AG04450 (cell line): ENCODE measurements at regions not wholly inside any gene's neighbourhood (a gene's known extent, or its start where the extent isn't known, plus 50 kb on each side); places are given as distances from the start of the nearest gene placed in this dataset.

ENCODE experiments used
- CTCF ChIA-PET: fragments of 300-600, 350-600 bp; formaldehyde crosslinking; extraction: SDS; loops from one replicate; lab custom pipeline; 2022; ENCODE audit warnings: antibody characterized with exemption, inconsistent platforms; lab: Charles Lee
- POLR2A ChIA-PET: fragments of 350-600 bp; formaldehyde crosslinking; extraction: SDS; loops from one replicate; lab custom pipeline; 2021; ENCODE audit warnings: antibody characterized with exemption, inconsistent platforms; lab: Yijun Ruan, JAX
- DNase-seq: peaks from one replicate; pipeline ENCODE4 v3.0.0-alpha.2; 2011; ENCODE audit warnings: low read depth, low spot score
- H3K27ac ChIP-seq: one replicate; pipeline ENCODE4 v1.5.1; 2012; ENCODE audit warnings: low read depth, low read length, control low read depth
- H3K27me3 ChIP-seq: one replicate; pipeline ENCODE4 v1.6.0; 2012; ENCODE audit warnings: low read length; ENCODE audit not compliant: control insufficient read depth, insufficient read depth
- H3K4me3 ChIP-seq: 2 replicates; pipeline ENCODE4 v1.5.1; 2011; ENCODE audit warnings: mild to moderate bottlenecking, low read depth, low read length, control low read depth
- H3K9me3 ChIP-seq: 2 replicates; pipeline ENCODE4 v1.5.1; 2012; ENCODE audit warnings: low read length; ENCODE audit not compliant: control insufficient read depth, insufficient read depth
- TF ChIP-seq, protein P1 (sequence below): IDR thresholded peaks from 2 replicates; pipeline ENCODE4 v1.5.1; 2011; ENCODE audit warnings: low read depth, low read length, control low read depth, inconsistent platforms

DNA sequence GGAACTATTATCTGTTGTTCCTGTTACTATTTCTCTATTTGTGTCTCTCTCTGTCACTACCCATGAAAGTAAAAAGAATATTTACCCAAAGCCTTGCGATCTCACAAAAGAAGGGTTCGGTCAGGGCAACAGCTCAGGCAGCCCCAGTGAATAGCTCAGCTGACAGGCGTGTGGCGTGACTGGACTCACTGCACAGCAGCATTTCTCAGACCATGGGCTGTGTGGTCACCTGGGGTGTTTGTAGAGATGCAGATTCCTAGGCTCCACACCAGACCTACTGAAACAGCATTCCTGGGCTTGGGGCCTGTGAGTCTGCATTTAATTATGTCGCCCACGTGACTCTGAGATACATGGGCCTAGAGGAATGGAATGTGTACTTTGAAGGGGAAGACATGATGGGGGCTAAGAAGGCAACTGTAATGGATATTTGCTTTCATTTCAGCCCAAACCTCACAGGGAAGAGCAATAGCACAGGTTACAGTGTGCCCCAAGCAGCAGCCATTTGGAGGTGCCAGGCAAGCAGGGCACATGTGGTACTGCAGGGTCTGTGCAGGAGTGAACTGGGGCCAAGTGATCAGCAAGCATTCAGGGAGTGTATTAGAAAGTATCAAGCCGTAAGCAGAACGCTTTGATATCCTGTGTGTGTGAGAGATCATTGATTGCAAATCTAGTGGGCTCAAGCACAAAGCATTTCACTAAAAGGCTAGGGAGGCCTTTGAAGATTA lies 90.4 kb upstream of the RBMS1 start:
- TF ChIP-seq, protein P1, sequence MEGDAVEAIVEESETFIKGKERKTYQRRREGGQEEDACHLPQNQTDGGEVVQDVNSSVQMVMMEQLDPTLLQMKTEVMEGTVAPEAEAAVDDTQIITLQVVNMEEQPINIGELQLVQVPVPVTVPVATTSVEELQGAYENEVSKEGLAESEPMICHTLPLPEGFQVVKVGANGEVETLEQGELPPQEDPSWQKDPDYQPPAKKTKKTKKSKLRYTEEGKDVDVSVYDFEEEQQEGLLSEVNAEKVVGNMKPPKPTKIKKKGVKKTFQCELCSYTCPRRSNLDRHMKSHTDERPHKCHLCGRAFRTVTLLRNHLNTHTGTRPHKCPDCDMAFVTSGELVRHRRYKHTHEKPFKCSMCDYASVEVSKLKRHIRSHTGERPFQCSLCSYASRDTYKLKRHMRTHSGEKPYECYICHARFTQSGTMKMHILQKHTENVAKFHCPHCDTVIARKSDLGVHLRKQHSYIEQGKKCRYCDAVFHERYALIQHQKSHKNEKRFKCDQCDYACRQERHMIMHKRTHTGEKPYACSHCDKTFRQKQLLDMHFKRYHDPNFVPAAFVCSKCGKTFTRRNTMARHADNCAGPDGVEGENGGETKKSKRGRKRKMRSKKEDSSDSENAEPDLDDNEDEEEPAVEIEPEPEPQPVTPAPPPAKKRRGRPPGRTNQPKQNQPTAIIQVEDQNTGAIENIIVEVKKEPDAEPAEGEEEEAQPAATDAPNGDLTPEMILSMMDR, result no peak
- H3K27ac ChIP-seq, result peak overlapping the region; percentile 11
- no peaks in the 10 kb centered on the region for H3K9me3 ChIP-seq
- ChIA-PET CTCF (no interaction called here), POLR2A (no interaction called here)
- no peak for DNase-seq
- no peaks in the 10 kb centered on the region for H3K27me3 ChIP-seq
- H3K4me3 ChIP-seq, result no peak overlapping the region

DNA sequence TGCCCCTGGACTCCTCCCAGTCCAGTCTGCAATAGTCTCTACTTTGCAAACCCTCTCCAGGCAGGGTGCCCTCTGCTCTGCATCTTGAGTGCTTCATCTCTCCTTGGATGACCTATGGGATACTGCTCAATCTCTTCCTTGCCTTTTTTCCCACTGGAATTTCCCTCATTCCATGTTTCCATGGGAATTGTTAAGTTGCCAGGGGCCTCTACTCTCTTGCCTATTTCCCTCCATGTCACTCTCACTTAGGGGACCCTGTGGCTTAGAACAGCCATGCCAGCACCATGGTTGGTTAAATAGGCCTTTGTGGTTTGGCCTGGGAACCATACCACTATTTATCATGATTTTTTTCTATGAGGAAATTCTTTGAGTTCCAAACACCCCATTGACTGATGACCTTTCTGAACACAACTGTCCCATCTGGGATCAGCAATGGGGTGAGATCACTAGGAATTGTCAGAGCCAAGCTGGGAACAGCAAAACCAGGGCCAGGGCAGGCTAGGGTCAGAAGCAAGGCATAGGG lies 91.4 kb upstream of the RBMS1 start:
- no peaks in the 10 kb centered on the region for H3K27me3 ChIP-seq
- TF ChIP-seq, protein P1, result no peak
- H3K4me3 ChIP-seq, result no peak overlapping the region
- CTCF ChIA-PET, result no interaction called here
- no peak overlapping the region for H3K27ac ChIP-seq
- no peaks in the 10 kb centered on the region for H3K9me3 ChIP-seq
- no peak for DNase-seq
- POLR2A ChIA-PET, result no interaction called here

DNA sequence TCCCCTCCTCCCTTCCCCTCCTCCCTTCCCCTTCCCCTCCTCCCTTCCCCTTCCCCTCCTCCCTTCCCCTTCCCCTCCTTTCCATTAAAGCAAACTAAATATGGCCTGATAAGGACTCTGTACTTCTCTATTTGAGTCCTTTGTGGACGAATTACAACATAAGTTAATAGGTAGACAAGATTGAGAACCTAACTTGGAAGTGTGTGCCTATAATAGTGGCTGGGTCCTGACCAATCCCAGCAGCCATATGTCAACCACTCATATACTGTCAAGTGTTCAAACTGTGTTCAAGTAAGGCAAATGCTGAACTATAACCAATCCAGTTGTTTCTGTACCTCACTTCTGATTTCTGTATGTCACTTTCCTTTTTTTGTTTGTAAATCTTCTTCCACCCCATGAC lies 97.1 kb upstream of the RBMS1 start:
- no peak for DNase-seq
- H3K27me3 ChIP-seq, result no peaks in the 10 kb centered on the region
- no peak overlapping the region for H3K27ac ChIP-seq
- H3K4me3 ChIP-seq, result no peak overlapping the region
- POLR2A ChIA-PET, result no interaction called here
- TF ChIP-seq, protein P1, result no peak
- CTCF ChIA-PET, result no interaction called here
- no peaks in the 10 kb centered on the region for H3K9me3 ChIP-seq

DNA sequence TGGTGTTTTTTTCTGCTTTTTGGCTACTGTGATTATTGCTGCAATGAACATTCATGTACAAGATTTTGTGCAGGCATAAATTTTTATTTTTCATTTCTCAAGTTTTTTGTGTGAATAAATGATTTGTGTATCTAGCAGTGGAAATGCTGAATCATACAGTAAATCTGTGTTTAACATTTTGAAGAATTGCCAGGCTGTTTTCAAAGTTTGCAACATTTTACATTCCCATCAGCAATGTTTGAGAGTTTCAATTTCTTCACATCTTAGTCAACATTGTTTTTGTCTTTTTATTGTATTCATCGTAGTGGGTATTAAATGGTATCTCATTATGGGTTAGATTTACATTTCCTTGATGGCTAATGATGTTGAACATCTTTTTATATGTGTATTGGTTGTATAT lies 98.8 kb upstream of the RBMS1 start:
- no peaks in the 10 kb centered on the region for H3K27me3 ChIP-seq
- POLR2A ChIA-PET, result no interaction called here
- H3K27ac ChIP-seq, result no peak overlapping the region
- no peak overlapping the region for H3K4me3 ChIP-seq
- H3K9me3 ChIP-seq, result no peaks in the 10 kb centered on the region
- no peak for DNase-seq
- CTCF ChIA-PET, result no interaction called here
- TF ChIP-seq, protein P1, result no peak

DNA sequence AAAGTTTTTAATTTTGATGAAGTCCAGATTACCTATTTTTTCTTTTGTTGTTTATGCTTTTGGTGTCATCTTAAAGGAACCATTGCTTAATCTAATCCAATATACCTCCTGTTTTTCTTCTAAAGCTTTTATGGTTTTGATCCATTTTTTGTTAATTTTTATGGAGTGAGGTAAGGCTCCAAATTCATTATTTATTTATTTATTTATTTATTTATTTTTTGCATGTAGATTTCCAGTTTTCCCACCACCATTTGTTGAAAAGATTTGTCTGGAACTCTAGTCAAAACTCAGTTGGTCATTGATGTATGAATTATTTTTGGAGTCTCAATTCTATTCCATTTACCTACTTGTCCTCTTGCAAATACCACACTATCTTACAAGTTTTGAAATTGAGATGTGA lies 99.4 kb upstream of the RBMS1 start:
- H3K27ac ChIP-seq, result no peak overlapping the region
- no peak for DNase-seq
- H3K9me3 ChIP-seq, result no peaks in the 10 kb centered on the region
- ChIA-PET CTCF (no interaction called here), POLR2A (no interaction called here)
- H3K27me3 ChIP-seq, result no peaks in the 10 kb centered on the region
- TF ChIP-seq, protein P1, result no peak
- H3K4me3 ChIP-seq, result no peak overlapping the region
